ENCODE measurements at regions not wholly inside any gene's neighbourhood (a gene's known extent, or its start where the extent isn't known, plus 50 kb on each side); places are given as distances from the start of the nearest gene placed in this dataset.
"Not testable (repeated sequence)": the region's sequence is repeated elsewhere in the genome, so short reads cannot be mapped to it uniquely, and the experiment has no call there.

DNA sequence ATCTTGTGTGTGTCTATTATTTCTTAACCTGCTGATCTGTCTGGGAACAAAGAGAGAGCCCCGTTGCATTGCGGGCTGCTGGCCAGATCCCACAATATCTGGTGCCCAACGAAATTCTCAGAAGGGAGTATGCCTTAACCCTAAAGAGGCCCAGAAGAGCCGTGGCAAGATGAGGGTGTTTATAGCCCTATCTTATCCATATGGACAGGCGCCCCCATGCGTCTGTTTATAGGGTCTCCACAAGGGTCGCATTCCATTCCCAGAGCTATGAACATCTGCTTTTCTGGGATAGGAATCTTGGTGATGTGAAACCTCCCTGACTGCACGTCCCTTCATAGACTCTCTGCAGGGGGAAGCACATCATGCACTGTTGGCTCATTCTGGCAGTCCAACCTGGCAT, 1262.5 kb downstream of the RAPGEF2 start:
- ATAC-seq (ENCODE audit: low read depth); H3K9ac ChIP-seq (ENCODE audit: low read length); H3K9me3 ChIP-seq (ENCODE audit: control extremely low read depth in 1 of 3, control insufficient read depth in 2 of 3, insufficient read depth in 1 of 3, low read length in 2 of 3); H3K79me2 ChIP-seq (ENCODE audit: control insufficient read depth, insufficient read depth, low read length); CTCF ChIA-PET; H3K4me3 ChIP-seq (ENCODE audit: control extremely low read depth in 1 of 5, extremely low read depth in 1 of 5, insufficient read depth in 1 of 5, low read depth in 2 of 5, low read length in 4 of 5); H3K27ac Mint-ChIP-seq; H3K4me3 Mint-ChIP-seq; H3K27me3 Mint-ChIP-seq; DNase-seq; intact Hi-C loops (cut with micrococcal nuclease); H4K20me1 ChIP-seq (ENCODE audit: control insufficient read depth, insufficient read depth, low read length, poor library complexity, severe bottlenecking); H3K9me3 Mint-ChIP-seq (ENCODE audit: insufficient read depth); POLR2A ChIA-PET; H3K27ac ChIP-seq (ENCODE audit: low read length in 2 of 2); H3K4me1 Mint-ChIP-seq; H2AFZ ChIP-seq (ENCODE audit: insufficient read depth, low read depth, low read length, poor library complexity, severe bottlenecking); H3K4me1 ChIP-seq (ENCODE audit: control insufficient read depth in 2 of 2, insufficient read depth in 2 of 2, low read length in 2 of 2); H3K4me2 ChIP-seq (replicated peaks; ENCODE audit: low read depth, low read length, poor library complexity, severe bottlenecking); H3K27me3 ChIP-seq (replicated peaks in 1 of 4; ENCODE audit: control extremely low read depth in 1 of 4, control insufficient read depth in 3 of 4, insufficient read depth in 4 of 4, low read length in 3 of 4); H3K36me3 ChIP-seq (replicated peaks in 1 of 2; ENCODE audit: control extremely low read depth in 1 of 2, control insufficient read depth in 1 of 2, extremely low read depth in 1 of 2, insufficient read depth in 2 of 2, low read length in 1 of 2): not testable (repeated sequence)
- WGBS (ENCODE audit: insufficient coverage), result 64% methylated on average over 5 of the region's 8 CpGs

DNA sequence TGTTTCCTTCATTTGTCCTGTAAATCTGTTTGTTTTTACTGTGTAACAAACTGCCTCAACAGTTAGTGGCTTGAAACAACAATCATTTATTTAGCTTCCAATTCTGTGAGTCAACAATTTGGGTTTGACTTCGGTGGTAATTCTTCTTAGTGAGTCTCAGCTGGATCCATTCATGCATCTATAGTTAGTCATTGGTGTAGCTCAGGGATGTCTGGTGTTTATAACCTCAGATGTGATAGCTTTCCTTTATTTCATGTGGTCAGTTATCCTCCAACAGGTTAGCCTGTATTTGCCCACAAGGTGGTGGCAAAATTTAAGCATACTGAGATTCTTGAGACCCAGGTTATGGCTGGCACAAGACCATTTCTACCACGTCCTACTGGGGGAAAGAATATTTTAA, 1267.2 kb downstream of the RAPGEF2 start:
- Histone ChIP-seq H3K27me3 (replicated peaks in 1 of 4; ENCODE audit: control extremely low read depth in 1 of 4, control insufficient read depth in 3 of 4, insufficient read depth in 4 of 4, low read length in 3 of 4) (no peaks in the 10 kb centered on the region), H3K4me1 (ENCODE audit: control insufficient read depth in 2 of 2, insufficient read depth in 2 of 2, low read length in 2 of 2) (no peaks in the 10 kb centered on the region), H4K20me1 (ENCODE audit: control insufficient read depth, insufficient read depth, low read length, poor library complexity, severe bottlenecking) (no peaks in the 10 kb centered on the region), H3K4me2 (replicated peaks; ENCODE audit: low read depth, low read length, poor library complexity, severe bottlenecking) (no peak overlapping the region), H3K9me3 (ENCODE audit: control extremely low read depth in 1 of 3, control insufficient read depth in 2 of 3, insufficient read depth in 1 of 3, low read length in 2 of 3) (no peaks in the 10 kb centered on the region), H3K9ac (ENCODE audit: low read length) (no peak overlapping the region), H3K4me3 (ENCODE audit: control extremely low read depth in 1 of 5, extremely low read depth in 1 of 5, insufficient read depth in 1 of 5, low read depth in 2 of 5, low read length in 4 of 5) (no peak overlapping the region), H2AFZ (ENCODE audit: insufficient read depth, low read depth, low read length, poor library complexity, severe bottlenecking) (no peak overlapping the region), H3K36me3 (replicated peaks in 1 of 2; ENCODE audit: control extremely low read depth in 1 of 2, control insufficient read depth in 1 of 2, extremely low read depth in 1 of 2, insufficient read depth in 2 of 2, low read length in 1 of 2) (no peaks in the 10 kb centered on the region), H3K27ac (ENCODE audit: low read length in 2 of 2) (no peak overlapping the region), H3K79me2 (ENCODE audit: control insufficient read depth, insufficient read depth, low read length) (no peaks in the 10 kb centered on the region)
- no peaks in the 10 kb centered on the region for H3K9me3 Mint-ChIP-seq (ENCODE audit: insufficient read depth)
- no peaks in the 10 kb centered on the region for H3K27me3 Mint-ChIP-seq
- ChIA-PET POLR2A (no interaction called here), CTCF (no interaction called here)
- DNase-seq, result no peak
- no peak overlapping the region for H3K4me3 Mint-ChIP-seq
- no peak for ATAC-seq (ENCODE audit: low read depth)
- no peaks in the 10 kb centered on the region for H3K4me1 Mint-ChIP-seq
- 80% methylated on average over 1 of the region's 2 CpGs for WGBS (ENCODE audit: insufficient coverage)
- intact Hi-C loops (cut with micrococcal nuclease), result no loop called here
- H3K27ac Mint-ChIP-seq, result no peak overlapping the region
- no peak for TF ChIP-seq EZH2 (IDR thresholded peaks at IDR 0.05; ENCODE audit: borderline replicate concordance, insufficient read depth, low read depth, low read length, poor library complexity, severe bottlenecking)
- TF ChIP-seq, protein P1, sequence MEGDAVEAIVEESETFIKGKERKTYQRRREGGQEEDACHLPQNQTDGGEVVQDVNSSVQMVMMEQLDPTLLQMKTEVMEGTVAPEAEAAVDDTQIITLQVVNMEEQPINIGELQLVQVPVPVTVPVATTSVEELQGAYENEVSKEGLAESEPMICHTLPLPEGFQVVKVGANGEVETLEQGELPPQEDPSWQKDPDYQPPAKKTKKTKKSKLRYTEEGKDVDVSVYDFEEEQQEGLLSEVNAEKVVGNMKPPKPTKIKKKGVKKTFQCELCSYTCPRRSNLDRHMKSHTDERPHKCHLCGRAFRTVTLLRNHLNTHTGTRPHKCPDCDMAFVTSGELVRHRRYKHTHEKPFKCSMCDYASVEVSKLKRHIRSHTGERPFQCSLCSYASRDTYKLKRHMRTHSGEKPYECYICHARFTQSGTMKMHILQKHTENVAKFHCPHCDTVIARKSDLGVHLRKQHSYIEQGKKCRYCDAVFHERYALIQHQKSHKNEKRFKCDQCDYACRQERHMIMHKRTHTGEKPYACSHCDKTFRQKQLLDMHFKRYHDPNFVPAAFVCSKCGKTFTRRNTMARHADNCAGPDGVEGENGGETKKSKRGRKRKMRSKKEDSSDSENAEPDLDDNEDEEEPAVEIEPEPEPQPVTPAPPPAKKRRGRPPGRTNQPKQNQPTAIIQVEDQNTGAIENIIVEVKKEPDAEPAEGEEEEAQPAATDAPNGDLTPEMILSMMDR (IDR thresholded peaks at IDR 0.05), result no peak

All from B cell (primary cell).